Spleen (tissue), 7 donors: ENCODE measurements at regions not wholly inside any gene's neighbourhood (a gene's known extent, or its start where the extent isn't known, plus 50 kb on each side); places are given as distances from the start of the nearest gene placed in this dataset.

Experiments used
- CTCF ChIP-seq, 11 experiments: fragments of 200-600 bp in 7 of 11; fragments of 450-650 bp in 4 of 11; sonication (generic) in 4 of 11; IDR thresholded peaks in 8 of 11; conservative IDR thresholded peaks in 3 of 11; 1 replicate in 7 of 11; 2 replicates in 4 of 11; pipeline versions ENCODE4 v1.4.0 to v1.8.0; 2016 to 2021; ENCODE audit warnings: antibody characterized with exemption in 11 of 11, inconsistent platforms in 4 of 11, mild to moderate bottlenecking in 1 of 11
- POLR2A ChIP-seq, 3 donors: fragments of 450-650 bp; IDR thresholded peaks; one replicate each; pipeline ENCODE4 v1.5.1; 2017; ENCODE audit warnings: antibody characterized with exemption in 3 of 3, mild to moderate bottlenecking in 1 of 3
- POLR2AphosphoS5 ChIP-seq, 3 donors: sonication (generic); formaldehyde crosslinking; IDR thresholded peaks; one replicate each; pipeline ENCODE4 v1.5.1; 2017; ENCODE audit warnings: antibody characterized with exemption in 3 of 3
- donor health status: DM: no; HTN: no; CAD: no; lungs with moderate emphysema.
- donor health status: DM: no; HTN: no; CAD: no.
- donor health status: DM: no; HTN: no; CAD: no.

- TF ChIP-seq POLR2A (IDR thresholded peaks at IDR 0.05) (no peak), CTCF (IDR thresholded peaks at IDR 0.05 in 8 of 11, conservative IDR thresholded peaks at IDR 0.05 in 3 of 11) (no peak), POLR2AphosphoS5 (IDR thresholded peaks at IDR 0.05) (no peak)
These were observed 353.1 kb downstream of the GPR37 start for GRCh38 chr7:124412531-124412930.
